ENCODE measurements at regions not wholly inside any gene's neighbourhood (a gene's known extent, or its start where the extent isn't known, plus 50 kb on each side); places are given as distances from the start of the nearest gene placed in this dataset.
A peak's percentile ranks its signal among the peaks of the same experiment; 100 is the strongest.

GRCh38 chr20:52268184-52268749, 76.7 kb upstream of the ZFP64 start:
- no peak overlapping the region for H3K4me3 ChIP-seq (replicated peaks; ENCODE audit: low read depth, low read length)
- TF ChIP-seq CTCF (IDR thresholded peaks at IDR 0.05; ENCODE audit: low read length, missing control alignments): no peak
- DNase-seq (ENCODE audit: low read depth): peak; percentile 6

- no peak overlapping the region for H3K4me3 ChIP-seq (replicated peaks; ENCODE audit: low read depth, low read length)
- DNase-seq (ENCODE audit: low read depth): no peak
- TF ChIP-seq CTCF (IDR thresholded peaks at IDR 0.05; ENCODE audit: low read length, missing control alignments): no peak
These were observed 75.8 kb upstream of the ZFP64 start for GRCh38 chr20:52267418-52267817.

DNA sequence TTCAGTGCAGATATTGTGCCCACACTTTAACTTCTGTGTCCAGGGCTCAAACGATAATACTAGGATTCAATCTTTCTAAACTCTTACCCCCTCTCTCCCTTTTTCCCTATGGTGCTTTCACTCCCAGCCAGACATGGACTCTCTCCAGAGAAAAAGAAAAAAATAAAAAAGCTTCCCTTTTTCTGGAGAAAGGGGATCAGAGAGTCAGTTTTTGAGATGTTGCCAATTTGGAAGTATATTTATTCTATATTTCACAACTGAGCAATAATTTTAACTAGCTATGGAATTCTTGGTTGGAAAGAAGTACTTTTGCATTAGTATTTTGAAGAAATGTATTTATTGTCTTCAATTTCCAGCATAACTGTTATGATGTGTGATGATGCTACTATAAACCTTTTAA, 72.2 kb upstream of the ZFP64 start:
- H3K4me3 ChIP-seq (replicated peaks; ENCODE audit: low read depth, low read length): no peak overlapping the region
- no peak for DNase-seq (ENCODE audit: low read depth)
- no peak for TF ChIP-seq CTCF (IDR thresholded peaks at IDR 0.05; ENCODE audit: low read length, missing control alignments)

- TF ChIP-seq CTCF (IDR thresholded peaks at IDR 0.05; ENCODE audit: low read length, missing control alignments): no peak
These were observed 70.2 kb upstream of the ZFP64 start for GRCh38 chr20:52261792-52262191.

DNA sequence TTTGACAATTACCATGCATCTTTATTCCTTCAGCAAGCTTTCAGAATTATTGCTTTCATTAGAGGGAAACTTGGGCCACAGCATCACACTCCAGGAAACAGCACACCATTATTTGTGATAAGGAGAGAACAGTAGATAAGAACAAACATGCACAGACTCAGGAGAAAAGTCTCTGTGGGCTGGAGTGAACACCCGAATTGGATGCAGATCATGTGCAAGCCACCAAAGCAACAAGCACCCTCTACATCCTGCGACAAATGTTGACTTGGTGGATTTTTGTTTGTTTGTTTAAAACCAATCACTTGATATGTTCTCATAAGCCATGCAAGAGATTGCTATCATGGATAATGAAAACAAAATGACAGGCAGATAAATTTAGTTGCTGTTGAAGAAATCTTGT, 67.7 kb upstream of the ZFP64 start:
- DNase-seq (ENCODE audit: low read depth): no peak
- no peak for TF ChIP-seq CTCF (IDR thresholded peaks at IDR 0.05; ENCODE audit: low read length, missing control alignments)
- no peak overlapping the region for H3K4me3 ChIP-seq (replicated peaks; ENCODE audit: low read depth, low read length)

More at GRCh38 chr20:52261792-52262191, 70.2 kb upstream of the ZFP64 start:
- H3K4me3 ChIP-seq (replicated peaks; ENCODE audit: low read depth, low read length): no peak overlapping the region
- DNase-seq (ENCODE audit: low read depth): no peak

DNA sequence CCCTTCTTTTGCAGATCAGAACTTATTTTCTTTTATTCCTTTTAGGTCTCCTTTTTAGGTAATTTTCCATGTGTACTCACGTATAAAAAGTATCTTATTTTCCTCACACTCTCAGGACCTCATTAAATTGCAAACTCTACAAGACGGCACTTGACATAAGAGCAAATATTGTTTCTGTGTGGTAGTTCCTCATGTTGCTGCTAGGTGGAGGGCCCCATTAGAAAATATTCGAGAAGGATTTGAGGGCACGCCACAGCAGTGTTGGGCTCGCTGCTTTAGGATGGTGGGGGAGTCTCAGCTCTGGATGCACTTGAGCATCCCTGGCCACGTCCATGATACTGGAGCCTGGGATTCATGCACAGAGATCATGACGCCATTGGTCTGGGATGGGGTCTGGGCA, 64.9 kb upstream of the ZFP64 start:
- no peak for DNase-seq (ENCODE audit: low read depth)
- TF ChIP-seq CTCF (IDR thresholded peaks at IDR 0.05; ENCODE audit: low read length, missing control alignments): no peak
- no peak overlapping the region for H3K4me3 ChIP-seq (replicated peaks; ENCODE audit: low read depth, low read length)

DNA sequence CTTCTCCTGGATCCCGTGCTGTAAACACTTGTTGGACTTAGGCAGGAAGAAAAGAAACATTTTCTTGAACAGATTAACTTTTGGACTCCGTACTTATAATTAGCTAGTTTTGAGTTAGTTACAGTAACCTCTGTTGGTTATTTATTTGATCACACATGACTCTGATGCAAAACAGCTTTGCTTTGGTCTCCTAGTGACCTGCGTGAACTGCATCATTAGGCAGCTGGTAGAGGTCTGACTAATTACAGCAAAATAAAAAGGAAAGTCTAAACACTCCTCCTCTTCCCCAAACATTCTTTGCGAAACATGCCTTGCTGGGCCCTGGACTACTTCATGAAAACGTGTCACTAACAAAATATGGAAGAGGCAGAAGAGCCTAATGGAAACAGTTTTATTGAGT, 61.1 kb upstream of the ZFP64 start:
- no peak overlapping the region for H3K4me3 ChIP-seq (replicated peaks; ENCODE audit: low read depth, low read length)
- DNase-seq (ENCODE audit: low read depth): no peak
- TF ChIP-seq CTCF (IDR thresholded peaks at IDR 0.05; ENCODE audit: low read length, missing control alignments): no peak
